GM12865 (cell line): ENCODE measurements at regions not wholly inside any gene's neighbourhood (a gene's known extent, or its start where the extent isn't known, plus 50 kb on each side); places are given as distances from the start of the nearest gene placed in this dataset.

ENCODE experiments used
- DNase-seq: peaks from one replicate; pipeline ENCODE4 v3.0.0; 2010; ENCODE audit warnings: low read depth
- H3K4me3 ChIP-seq: 2 replicates; pipeline ENCODE4 v1.5.1; 2011; ENCODE audit warnings: mild to moderate bottlenecking, low read depth, low read length, control low read depth
- CTCF ChIP-seq: IDR thresholded peaks from 2 replicates; pipeline ENCODE4 v1.5.1; 2011; ENCODE audit warnings: low read length, control low read depth, low read depth, inconsistent platforms; ENCODE audit not compliant: insufficient read depth; ENCODE audit errors: missing control alignments

- no peak overlapping the region for H3K4me3 ChIP-seq
- TF ChIP-seq CTCF, result no peak
- peak; percentile 46 for DNase-seq
These were observed 81.4 kb downstream of the RCN1 start for GRCh38 chr11:32172041-32172847.

GRCh38 chr11:32172848-32173834, 82.3 kb downstream of the RCN1 start:
- TF ChIP-seq CTCF, result peak; percentile 69
- DNase-seq, result peak; percentile 71
- no peak overlapping the region for H3K4me3 ChIP-seq

- H3K4me3 ChIP-seq, result no peak overlapping the region
- DNase-seq, result no peak
- TF ChIP-seq CTCF, result no peak
These were observed 83.1 kb downstream of the RCN1 start for GRCh38 chr11:32173977-32174376.

GRCh38 chr11:32176223-32176934, 85.5 kb downstream of the RCN1 start:
- peak; percentile 90 for DNase-seq
- TF ChIP-seq CTCF, result peak; percentile 80
- no peak overlapping the region for H3K4me3 ChIP-seq

GRCh38 chr11:32178692-32179091, 87.8 kb downstream of the RCN1 start:
- no peak for DNase-seq
- no peak overlapping the region for H3K4me3 ChIP-seq
- no peak for TF ChIP-seq CTCF

- DNase-seq, result no peak
- no peak overlapping the region for H3K4me3 ChIP-seq
- no peak for TF ChIP-seq CTCF
These were observed 92.6 kb downstream of the RCN1 start for GRCh38 chr11:32183512-32183911.
